Kidney tubule cell (primary cell): ENCODE measurements at regions not wholly inside any gene's neighbourhood (a gene's known extent, or its start where the extent isn't known, plus 50 kb on each side); places are given as distances from the start of the nearest gene placed in this dataset.
"Not testable (repeated sequence)": the region's sequence is repeated elsewhere in the genome, so short reads cannot be mapped to it uniquely, and the experiment has no call there.

Experiments used
- DNase-seq: peaks from one replicate; pipeline ENCODE4 v3.0.0-alpha.2; 2018; ENCODE audit warnings: low spot score

GRCh38 chr16:13739621-13740373, 180.2 kb upstream of the ERCC4 start:
- not testable (repeated sequence) for DNase-seq

GRCh38 chr16:13742928-13743327, 177.0 kb upstream of the ERCC4 start:
- no peak for DNase-seq

- no peak for DNase-seq
These were observed 176.4 kb upstream of the ERCC4 start for GRCh38 chr16:13743571-13743970.

DNA sequence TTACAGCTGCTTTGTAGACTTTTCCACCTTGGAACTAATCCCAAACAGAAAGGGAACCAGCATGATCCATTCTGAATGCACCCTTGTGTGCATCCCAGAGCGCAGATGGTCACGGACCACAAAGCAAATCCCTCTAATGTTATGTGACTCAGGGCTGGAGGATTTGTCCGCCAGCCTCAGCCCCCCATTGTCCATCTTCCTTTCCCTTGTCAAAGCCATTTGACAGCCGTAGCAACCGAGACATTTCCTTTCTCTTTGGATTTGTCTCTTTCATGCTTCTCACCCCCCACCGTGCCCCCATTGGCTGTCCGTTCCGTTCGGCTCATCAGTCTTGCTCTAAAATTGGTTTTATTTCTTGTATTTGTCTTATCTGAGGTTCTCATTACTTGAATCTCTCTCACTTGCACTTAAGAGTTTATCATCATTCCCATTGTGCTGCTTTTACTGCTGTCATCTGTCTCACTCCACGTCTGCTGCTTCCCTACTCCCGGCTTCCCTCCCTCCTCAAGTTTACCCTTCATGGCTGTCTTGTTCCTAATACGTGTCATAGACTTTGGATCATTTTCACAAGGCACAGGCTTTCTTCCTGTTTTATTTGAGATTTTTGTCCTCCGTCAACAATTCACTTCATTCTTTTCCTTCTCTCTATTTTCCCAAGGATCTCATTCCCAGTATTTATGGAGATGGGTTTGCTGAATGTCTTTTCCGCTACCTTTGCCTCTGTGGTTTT, 163.4 kb upstream of the ERCC4 start:
- DNase-seq: no peak

- no peak for DNase-seq
These were observed 153.6 kb upstream of the ERCC4 start for GRCh38 chr16:13766334-13766733.

DNA sequence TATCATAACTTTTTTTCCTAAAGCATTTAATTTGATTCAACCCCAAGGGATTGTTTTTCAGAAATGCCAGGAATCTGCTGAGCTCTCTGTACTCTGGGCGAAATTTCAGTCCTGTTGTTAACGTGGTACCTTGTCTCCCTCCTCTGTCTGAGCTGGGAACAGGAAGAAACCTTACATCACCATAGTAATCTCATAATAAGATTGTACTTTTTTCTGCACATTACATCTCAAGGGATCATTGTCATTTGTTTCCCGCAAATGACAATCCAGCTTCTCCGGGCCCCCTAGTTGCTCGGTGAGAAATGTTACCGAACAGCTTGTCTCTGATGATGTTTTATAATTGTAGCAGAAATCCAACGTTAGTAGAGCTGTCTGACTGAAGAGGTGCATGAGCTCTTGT, 152.7 kb upstream of the ERCC4 start:
- peak; percentile 49 for DNase-seq

- no peak for DNase-seq
These were observed 151.5 kb upstream of the ERCC4 start for GRCh38 chr16:13768471-13768870.

DNA sequence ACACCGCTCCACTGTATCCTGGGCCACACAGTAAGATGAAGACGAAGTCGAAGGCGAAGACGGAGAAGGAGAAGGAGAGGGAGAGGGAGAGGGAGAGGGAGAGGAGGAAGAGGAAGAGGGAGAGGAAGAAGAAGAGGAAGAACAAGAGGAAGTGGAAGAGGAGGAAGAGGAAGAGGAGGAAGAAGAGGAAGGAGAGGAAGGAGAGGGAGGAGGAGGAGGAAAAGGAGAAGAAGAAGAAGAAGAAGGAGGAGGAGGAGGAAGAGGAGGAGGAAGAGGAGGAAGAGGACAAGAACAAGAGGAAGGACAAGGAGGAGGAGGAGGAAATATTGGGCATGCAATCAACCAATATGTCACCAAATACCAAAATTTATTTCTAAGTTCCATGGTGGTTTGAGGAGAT, 149.5 kb upstream of the ERCC4 start:
- DNase-seq: no peak

GRCh38 chr16:13772782-13773181, 147.2 kb upstream of the ERCC4 start:
- DNase-seq: no peak

GRCh38 chr16:13779676-13780075, 140.3 kb upstream of the ERCC4 start:
- no peak for DNase-seq

DNA sequence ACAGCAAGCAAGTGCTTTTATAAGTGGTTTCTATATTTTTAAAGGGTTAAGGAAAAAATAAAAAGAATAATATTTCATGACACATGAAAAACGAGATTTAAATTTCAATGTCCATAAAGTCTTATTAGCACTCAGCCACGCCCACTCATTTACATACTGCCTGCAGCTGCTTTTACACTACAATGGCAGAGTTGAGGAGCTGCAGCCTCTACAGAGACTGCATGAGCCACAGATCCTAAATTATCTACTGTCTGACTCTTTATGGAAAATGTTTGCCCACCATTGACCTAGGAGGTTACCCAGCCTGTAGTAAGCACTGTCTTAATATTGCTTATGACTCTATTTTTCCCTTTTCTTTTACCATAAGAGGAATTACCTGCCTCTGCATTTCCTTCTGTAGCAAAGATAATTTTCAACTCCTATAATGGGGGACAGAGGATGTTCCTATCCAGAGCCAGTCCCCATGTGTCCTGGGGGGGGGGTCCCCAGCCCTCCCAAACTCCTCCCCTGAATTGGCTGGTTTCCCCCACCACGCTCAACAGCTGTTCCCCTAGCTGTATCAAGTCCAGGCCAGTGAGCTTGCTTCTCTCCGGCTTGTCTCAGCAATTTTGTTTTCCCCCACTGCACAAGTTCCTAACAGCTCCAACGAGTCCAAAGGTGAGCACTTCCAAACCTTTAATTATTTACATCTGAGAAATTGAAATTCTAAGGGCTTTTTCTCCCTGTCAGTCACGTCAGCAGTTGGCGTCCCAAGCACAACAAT, 139.4 kb upstream of the ERCC4 start:
- no peak for DNase-seq

- no peak for DNase-seq
These were observed 138.8 kb upstream of the ERCC4 start for GRCh38 chr16:13781169-13781564.

DNA sequence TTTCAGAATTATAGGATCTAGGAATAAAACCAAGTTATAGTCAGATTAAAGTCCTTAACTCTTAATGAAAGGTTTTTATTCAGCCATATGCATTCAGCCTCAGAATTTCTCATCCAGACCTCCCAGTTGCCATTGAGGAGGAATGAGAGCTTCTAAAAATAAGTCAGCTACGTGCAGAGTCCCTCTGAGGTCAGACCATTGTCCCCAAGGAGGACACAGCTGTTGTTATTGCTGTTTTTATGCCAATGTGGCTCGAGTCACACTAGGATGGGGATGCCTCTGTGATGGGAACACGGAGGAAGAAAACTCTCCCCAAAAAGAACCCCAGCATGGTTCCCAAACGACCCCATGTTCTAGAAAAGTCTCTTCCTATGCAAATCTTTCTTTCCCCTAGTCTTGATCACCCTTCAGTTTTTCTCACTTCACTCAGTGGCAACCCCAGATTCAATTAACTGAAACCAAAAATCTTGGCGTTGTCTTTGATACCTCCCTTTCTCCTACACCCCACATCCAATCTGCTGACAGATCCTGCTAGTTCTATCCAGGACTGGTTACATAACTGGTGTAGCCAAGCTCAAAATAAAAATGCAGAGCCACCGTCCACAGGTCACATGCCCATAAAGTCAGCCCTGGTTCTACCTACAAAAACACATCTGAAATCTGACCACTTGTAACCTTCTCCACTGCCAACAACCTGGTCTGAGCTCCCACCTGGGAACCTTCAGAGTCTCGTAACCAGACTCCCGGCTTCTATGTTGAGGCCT, 138.2 kb upstream of the ERCC4 start:
- no peak for DNase-seq

- DNase-seq: no peak
These were observed 128.9 kb upstream of the ERCC4 start for GRCh38 chr16:13791095-13791494.

- DNase-seq: no peak
These were observed 126.0 kb upstream of the ERCC4 start for GRCh38 chr16:13793841-13794409.

DNA sequence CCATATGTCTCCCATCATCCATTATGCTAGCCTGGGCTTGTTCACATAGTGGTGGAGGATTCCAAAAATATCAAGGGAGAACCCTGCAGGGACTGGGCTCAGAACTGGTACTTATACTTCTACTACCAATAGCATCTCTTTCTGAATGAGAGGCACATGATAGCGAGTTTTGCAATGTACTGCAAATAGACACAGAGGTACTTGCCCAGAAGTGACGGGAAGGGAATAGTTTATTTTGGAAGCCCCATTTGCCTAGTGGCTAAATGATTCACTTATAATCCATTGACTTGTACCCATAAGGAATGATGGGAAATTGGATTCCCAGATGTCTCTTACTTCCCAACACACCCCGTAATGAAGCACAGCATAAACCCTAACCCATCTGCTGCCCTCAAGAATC, 124.8 kb upstream of the ERCC4 start:
- DNase-seq: no peak

GRCh38 chr16:13797718-13798117, 122.2 kb upstream of the ERCC4 start:
- DNase-seq: no peak

DNA sequence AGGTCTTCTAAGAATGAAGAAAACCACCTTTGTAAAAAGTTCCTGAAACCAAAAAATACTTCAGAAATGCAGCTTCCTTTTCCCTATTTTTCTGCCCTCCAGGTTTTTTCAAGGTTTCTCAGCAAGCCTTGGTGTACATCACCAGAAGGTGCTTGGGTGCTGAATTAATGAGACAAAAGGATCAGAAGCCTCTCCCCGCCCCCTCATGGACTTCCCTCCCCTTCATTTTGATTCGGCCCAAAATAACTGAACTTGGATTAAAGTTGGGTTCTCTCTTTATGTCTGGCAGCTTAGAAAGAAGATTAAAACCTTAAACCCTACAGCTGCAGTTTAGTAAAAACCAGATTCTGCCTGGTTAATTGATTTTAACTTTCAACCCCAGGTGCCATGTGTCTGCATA, 121.7 kb upstream of the ERCC4 start:
- DNase-seq: no peak

DNA sequence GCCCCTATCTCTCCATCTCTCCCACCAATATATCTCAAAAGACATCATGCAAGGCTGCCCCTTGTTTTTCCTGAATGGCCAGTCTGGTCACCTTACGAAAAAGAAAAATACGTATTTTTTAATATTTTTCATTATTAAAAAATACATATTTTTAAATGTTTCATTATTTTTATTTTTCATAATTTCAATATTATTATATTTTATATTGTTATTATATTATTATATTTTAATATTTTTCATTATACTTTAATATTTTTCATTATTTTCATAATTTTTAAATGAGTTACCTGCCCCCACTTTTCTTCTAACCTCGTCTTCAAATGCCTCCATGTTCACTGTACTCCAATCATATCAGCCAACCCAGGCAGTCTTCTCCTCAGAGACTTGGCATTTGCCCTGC, 116.0 kb upstream of the ERCC4 start:
- DNase-seq: no peak

GRCh38 chr16:13805951-13806350, 114.0 kb upstream of the ERCC4 start:
- DNase-seq: no peak

DNA sequence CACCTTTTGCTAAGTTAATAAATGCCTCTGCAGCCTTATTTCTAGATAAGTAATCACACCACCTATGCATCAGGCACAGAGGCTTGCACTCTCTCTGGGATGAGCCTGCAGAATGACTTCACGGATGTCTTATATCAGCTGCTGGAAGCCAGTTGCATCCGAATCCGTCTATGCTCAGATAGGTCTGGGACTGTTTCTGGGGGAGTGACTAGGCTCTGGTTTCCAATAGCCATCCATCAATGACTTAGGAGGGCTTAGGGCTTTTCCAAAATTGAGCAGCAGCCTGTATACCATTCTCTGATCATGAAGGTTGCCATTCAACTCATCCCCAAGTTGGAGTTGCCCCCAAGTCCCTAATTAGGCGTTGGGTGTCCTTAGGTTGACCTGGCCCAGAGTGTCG, 113.3 kb upstream of the ERCC4 start:
- no peak for DNase-seq

DNA sequence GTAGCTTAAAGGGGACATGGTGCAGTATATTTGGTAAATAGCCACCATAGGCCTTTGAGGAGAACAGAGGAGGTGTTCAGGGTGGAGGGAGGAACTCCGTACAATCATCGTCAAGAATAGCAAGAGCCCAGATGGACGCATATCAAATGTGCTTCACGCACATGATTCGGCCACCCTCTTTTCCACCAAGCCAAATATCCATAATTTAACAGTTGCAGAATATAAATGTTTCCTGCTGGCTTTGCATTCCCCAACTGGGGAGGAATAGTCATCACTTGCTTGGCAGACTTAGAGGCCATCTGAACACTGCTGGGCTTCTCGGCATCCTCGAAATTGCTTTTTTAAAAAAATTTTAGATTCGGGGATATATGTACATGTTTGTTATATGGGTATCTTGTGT, 111.9 kb upstream of the ERCC4 start:
- no peak for DNase-seq
